GM19397 (cell line): ENCODE measurements at regions not wholly inside any gene's neighbourhood (a gene's known extent, or its start where the extent isn't known, plus 50 kb on each side); places are given as distances from the start of the nearest gene placed in this dataset.

Experiments
- ATAC-seq: cut with Tn5 transposase; IDR thresholded peaks from one replicate; pipeline ENCODE4 v1.9.1; 2021; ENCODE audit warnings: mild to moderate bottlenecking, moderate library complexity; ENCODE audit not compliant: unreplicated experiment

GRCh38 chr7:156487811-156488533 lies 152.6 kb upstream of the RNF32 start:
- no peak for ATAC-seq

- no peak for ATAC-seq
These were observed 159.9 kb upstream of the RNF32 start for GRCh38 chr7:156480671-156481070.

- no peak for ATAC-seq
These were observed 161.0 kb upstream of the RNF32 start for GRCh38 chr7:156479596-156479995.

GRCh38 chr7:156478486-156478885 lies 162.1 kb upstream of the RNF32 start:
- no peak for ATAC-seq

- no peak for ATAC-seq
These were observed 164.9 kb upstream of the RNF32 start for GRCh38 chr7:156475666-156476065.

GRCh38 chr7:156475179-156475578 lies 165.4 kb upstream of the RNF32 start:
- ATAC-seq: no peak

GRCh38 chr7:156474241-156474743 lies 166.3 kb upstream of the RNF32 start:
- ATAC-seq: no peak

- no peak for ATAC-seq
These were observed 166.9 kb upstream of the RNF32 start for GRCh38 chr7:156473476-156474240.

GRCh38 chr7:156472267-156472666 lies 168.3 kb upstream of the RNF32 start:
- no peak for ATAC-seq

GRCh38 chr7:156470399-156471320 lies 169.9 kb upstream of the RNF32 start:
- ATAC-seq: no peak

GRCh38 chr7:156466955-156467625 lies 173.5 kb upstream of the RNF32 start:
- ATAC-seq: no peak

- ATAC-seq: no peak
These were observed 174.3 kb upstream of the RNF32 start for GRCh38 chr7:156466272-156466671.

GRCh38 chr7:156465186-156465585 lies 175.4 kb upstream of the RNF32 start:
- ATAC-seq: no peak

GRCh38 chr7:156464339-156464738 lies 176.2 kb upstream of the RNF32 start:
- ATAC-seq: no peak

GRCh38 chr7:156463280-156463679 lies 177.3 kb upstream of the RNF32 start:
- no peak for ATAC-seq

GRCh38 chr7:156461881-156462665 lies 178.5 kb upstream of the RNF32 start:
- no peak for ATAC-seq

- ATAC-seq: no peak
These were observed 179.5 kb upstream of the RNF32 start for GRCh38 chr7:156460858-156461627.

GRCh38 chr7:156459582-156459981 lies 181.0 kb upstream of the RNF32 start:
- ATAC-seq: no peak

GRCh38 chr7:156459067-156459466 lies 181.5 kb upstream of the RNF32 start:
- ATAC-seq: no peak
